Fibroblast of villous mesenchyme (primary cell): ENCODE measurements at regions not wholly inside any gene's neighbourhood (a gene's known extent, or its start where the extent isn't known, plus 50 kb on each side); places are given as distances from the start of the nearest gene placed in this dataset.

Experiments
- DNase-seq: peaks from one replicate; pipeline ENCODE4 v3.0.0-alpha.2; 2010; ENCODE audit warnings: low read depth
- H3K4me3 ChIP-seq: 2 replicates; pipeline ENCODE4 v1.5.1; 2011; ENCODE audit warnings: low read depth, mild to moderate bottlenecking, low read length
- TF ChIP-seq, protein P1 (sequence below): IDR thresholded peaks from 2 replicates; pipeline ENCODE4 v1.5.1; 2012; ENCODE audit warnings: low read depth, mild to moderate bottlenecking, low read length; ENCODE audit not compliant: insufficient read depth

DNA sequence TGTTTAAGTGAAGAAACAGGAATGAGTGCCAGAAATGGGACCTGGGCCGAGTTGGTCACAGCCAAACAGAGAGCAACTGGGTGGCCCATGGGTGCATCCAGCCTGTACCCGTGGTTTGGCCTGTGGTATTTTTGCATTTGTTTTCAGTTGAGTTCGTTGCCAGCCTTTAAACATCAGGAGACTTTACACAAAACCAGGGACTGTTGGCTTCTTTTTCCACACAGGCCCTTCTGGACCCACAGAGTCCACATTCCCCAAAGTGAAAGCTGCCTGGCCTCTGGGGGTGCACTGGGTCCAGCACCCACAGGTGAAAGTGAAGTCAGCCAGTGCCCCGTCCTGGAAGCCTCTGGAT lies 54.1 kb upstream of the TNS3 start:
- no peak for DNase-seq
- TF ChIP-seq, protein P1, sequence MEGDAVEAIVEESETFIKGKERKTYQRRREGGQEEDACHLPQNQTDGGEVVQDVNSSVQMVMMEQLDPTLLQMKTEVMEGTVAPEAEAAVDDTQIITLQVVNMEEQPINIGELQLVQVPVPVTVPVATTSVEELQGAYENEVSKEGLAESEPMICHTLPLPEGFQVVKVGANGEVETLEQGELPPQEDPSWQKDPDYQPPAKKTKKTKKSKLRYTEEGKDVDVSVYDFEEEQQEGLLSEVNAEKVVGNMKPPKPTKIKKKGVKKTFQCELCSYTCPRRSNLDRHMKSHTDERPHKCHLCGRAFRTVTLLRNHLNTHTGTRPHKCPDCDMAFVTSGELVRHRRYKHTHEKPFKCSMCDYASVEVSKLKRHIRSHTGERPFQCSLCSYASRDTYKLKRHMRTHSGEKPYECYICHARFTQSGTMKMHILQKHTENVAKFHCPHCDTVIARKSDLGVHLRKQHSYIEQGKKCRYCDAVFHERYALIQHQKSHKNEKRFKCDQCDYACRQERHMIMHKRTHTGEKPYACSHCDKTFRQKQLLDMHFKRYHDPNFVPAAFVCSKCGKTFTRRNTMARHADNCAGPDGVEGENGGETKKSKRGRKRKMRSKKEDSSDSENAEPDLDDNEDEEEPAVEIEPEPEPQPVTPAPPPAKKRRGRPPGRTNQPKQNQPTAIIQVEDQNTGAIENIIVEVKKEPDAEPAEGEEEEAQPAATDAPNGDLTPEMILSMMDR = no peak
- H3K4me3 ChIP-seq = no peak overlapping the region

DNA sequence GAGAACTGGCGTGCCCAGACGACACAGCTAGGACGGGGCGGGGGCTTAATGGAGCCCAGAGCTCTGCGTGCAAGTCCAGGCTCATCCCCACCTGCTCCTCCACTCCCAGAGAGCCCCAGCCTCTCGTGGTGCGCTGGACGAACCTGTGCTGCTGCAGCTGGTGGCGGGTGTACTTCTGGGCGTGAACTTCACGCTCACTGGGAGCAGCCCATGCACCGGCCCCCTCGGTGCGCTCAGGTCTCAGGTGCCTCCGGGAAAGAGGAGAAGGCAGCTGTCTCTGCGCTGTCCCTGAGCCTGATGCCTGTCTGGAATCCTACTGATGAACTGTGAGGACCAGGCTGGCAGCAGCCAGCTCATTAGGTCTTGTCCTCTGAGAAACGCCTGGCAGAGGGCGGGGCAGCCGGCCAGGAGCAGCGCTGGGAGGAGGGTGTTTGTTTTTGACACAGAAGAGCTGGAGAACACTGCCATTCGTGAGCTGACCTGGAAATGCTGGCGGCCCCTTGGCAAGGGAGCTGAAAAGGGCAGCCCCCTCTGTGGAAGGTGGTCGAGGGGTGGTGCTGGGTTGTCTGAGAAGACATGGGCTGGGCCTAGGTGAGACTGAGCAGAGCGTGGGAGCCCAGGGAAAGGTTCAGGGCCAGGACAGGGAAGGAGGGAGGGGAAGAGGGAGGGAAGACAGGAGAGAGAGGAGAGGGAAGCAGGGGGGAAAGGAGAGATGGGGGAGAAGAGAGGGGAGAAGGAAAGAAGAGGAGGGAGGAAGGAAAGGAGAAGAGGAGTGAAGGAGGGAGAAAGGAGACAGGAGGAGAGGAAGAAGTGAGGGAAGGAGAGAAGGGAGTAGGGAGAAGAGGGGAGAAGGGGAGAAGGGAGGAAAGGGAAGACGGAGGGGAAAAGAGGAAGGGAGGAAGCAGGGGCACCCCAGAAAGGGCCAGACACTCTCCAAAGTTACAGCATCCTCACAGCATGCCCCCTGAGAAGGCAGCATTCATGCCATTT lies 53.5 kb upstream of the TNS3 start:
- TF ChIP-seq, protein P1 = no peak
- H3K4me3 ChIP-seq = no peak overlapping the region
- no peak for DNase-seq

DNA sequence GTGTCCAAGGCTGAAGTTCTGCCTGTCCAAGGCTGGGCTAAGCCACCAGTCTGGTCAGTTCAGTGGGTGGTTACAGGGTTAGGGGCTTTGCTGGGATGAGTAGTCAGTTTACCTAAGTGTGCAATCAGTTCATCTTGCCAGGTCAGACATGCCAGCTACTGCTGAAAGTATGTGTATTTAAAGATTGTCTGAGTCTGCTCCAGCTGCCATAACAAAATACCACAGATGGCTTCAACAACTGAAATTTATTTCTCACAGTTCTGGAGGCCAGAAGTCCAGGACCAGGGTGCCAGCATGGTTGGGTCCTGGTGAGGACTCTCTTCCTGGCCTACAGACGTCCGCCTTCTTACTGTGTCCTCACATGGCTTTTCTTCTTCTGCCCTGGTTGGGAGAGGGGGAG lies 52.4 kb upstream of the TNS3 start:
- H3K4me3 ChIP-seq = no peak overlapping the region
- TF ChIP-seq, protein P1 = no peak
- DNase-seq = no peak

DNA sequence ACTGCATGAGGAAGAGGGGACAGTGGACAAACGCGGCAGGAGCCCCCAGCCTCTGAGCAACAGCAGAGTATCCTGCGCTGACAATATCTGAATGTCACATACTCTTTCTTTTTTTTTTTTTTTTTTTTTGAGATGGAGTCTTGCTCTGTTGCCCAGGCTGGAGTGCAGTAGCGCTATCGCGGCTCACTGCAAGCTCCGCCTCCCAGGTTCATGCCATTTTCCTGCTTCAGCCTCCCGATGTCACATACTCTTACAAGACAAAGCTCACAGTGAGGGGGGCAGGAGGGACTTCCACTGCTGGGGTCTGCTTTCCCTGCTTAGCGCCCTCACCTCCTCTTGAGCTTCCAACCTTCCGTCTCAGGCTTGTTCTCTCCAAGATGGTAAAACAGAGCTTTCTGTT lies 51.2 kb upstream of the TNS3 start:
- H3K4me3 ChIP-seq = no peak overlapping the region
- DNase-seq = no peak
- TF ChIP-seq, protein P1 = no peak
